GM19395 (cell line): ENCODE measurements at regions not wholly inside any gene's neighbourhood (a gene's known extent, or its start where the extent isn't known, plus 50 kb on each side); places are given as distances from the start of the nearest gene placed in this dataset.
A peak's percentile ranks its signal among the peaks of the same experiment; 100 is the strongest.
"Not testable (repeated sequence)": the region's sequence is repeated elsewhere in the genome, so short reads cannot be mapped to it uniquely, and the experiment has no call there.

Source experiments
- ATAC-seq: cut with Tn5 transposase; IDR thresholded peaks from one replicate; pipeline ENCODE4 v1.9.1; 2021; ENCODE audit warnings: mild to moderate bottlenecking, moderate library complexity; ENCODE audit not compliant: unreplicated experiment

- no peak for ATAC-seq
These were observed 495.4 kb downstream of the XIRP2 start for GRCh38 chr2:167383610-167384194.

- ATAC-seq = no peak
These were observed 493.1 kb downstream of the XIRP2 start for GRCh38 chr2:167381349-167381748.

GRCh38 chr2:167380555-167380954, 492.3 kb downstream of the XIRP2 start:
- no peak for ATAC-seq

DNA sequence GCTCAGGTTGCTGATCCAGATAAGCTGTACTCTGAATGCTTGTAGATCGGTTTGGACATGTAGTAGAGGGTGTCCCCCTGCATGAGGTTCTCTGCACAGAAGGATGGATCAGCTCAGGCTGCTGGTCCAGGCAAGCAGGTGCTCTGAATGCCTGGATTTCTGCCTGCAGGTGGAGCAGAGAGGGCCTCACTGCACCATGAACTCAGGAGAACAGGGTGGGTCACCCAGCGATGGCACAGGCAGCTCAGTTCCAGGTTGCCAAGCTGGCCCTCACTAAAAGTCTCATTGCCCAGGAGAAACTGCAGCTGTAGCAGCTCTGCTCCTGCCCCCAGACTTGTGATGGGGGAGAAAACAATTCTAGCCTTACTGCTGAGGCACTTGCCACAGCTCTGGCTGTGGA, 491.8 kb downstream of the XIRP2 start:
- no peak for ATAC-seq

GRCh38 chr2:167369083-167369482, 480.8 kb downstream of the XIRP2 start:
- ATAC-seq = no peak

GRCh38 chr2:167368371-167368770, 480.1 kb downstream of the XIRP2 start:
- ATAC-seq = no peak

GRCh38 chr2:167365216-167365615, 476.9 kb downstream of the XIRP2 start:
- ATAC-seq = no peak

GRCh38 chr2:167361426-167361825, 473.1 kb downstream of the XIRP2 start:
- ATAC-seq = no peak

GRCh38 chr2:167355821-167356220, 467.5 kb downstream of the XIRP2 start:
- ATAC-seq = no peak

DNA sequence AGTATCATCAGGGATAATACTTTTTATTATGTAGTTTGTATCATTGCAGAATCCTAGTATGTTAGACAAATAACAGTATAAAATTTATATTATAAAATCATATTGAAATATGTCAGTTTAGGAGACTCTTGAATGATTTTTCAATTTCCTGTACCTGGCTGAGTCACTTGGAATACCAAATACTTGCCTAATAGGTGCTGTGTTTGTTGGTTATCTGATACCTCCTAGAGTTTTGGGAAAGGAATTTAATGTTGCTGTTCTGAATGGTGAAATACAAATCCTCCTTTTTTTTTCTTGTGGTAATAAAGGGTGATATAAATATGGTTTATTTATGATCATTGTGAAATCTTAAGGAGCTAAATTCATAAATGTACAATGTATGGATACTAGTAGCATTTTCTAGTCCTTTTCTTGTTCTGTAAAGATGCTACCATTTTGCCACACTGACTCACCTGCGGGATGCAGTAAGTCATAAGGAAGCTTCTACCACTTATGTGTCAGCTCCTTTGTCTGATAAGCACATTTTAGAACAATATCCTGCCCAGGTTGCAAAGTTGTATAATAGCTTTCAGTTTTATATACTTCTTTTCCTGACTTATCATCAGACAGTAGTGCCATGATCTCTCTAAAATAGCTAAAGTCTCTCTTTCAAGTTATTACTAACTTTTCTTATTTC, 465.5 kb downstream of the XIRP2 start:
- no peak for ATAC-seq

DNA sequence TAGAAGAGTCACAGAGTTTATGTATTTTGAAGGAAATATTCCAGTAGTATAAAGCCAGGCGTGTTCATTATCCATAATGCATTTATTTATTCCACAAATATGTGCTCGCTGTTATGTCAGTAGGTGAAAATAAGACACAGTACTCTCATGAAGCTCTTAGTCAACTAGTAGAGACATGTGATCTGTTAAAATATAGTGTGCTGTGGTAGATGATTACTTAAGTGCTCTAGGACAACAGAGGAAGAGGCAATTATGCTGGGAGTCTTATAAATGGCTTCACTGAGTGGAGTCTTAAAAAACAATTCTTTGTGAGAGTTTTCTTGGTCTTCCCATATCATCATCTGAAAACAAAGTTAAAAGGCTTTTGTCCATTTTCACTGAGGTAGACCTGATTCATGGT, 457.3 kb downstream of the XIRP2 start:
- no peak for ATAC-seq

GRCh38 chr2:167342769-167343168, 454.5 kb downstream of the XIRP2 start:
- ATAC-seq = no peak

DNA sequence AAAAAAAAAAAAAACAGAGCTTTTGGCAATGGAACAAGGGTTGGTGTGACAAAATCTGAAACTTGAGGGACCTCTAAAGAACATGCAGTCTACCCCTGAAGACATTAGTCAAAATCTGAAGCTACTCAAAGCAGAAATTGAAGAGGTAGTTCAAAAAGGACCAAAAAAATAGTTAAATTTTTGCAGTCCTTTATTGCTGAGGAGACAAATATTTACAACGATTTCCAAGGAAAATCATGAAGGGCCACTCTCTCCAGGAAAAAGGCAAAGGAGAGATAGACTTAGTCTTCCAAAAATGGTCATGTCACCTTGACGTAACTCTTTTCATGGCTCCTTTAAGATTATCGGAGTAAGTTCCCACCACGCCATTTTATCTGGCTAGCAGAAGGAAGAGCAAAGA, 452.0 kb downstream of the XIRP2 start:
- ATAC-seq = no peak

- ATAC-seq = no peak
These were observed 447.9 kb downstream of the XIRP2 start for GRCh38 chr2:167336213-167336612.

DNA sequence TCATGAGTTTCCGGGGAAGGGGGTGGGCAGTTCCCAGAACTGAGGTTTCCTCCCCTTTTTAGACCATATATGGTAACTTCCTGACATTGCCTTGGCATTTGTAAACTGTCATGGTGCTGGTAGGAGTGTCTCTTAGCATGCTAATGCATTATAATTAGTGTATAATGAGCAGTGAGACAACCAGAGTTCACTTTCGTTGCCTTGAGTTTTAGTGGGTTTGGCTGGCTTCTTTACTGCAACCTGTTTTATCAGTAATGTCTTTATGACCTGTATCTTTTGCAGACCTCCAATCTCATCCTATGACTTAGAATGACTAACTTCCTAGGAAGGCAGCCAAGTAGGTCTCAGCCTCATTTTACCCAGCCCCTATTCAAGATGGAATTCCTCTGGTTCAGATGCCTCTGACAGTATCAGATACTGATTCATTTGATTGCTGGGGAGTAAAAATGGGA, 447.3 kb downstream of the XIRP2 start:
- no peak for ATAC-seq

DNA sequence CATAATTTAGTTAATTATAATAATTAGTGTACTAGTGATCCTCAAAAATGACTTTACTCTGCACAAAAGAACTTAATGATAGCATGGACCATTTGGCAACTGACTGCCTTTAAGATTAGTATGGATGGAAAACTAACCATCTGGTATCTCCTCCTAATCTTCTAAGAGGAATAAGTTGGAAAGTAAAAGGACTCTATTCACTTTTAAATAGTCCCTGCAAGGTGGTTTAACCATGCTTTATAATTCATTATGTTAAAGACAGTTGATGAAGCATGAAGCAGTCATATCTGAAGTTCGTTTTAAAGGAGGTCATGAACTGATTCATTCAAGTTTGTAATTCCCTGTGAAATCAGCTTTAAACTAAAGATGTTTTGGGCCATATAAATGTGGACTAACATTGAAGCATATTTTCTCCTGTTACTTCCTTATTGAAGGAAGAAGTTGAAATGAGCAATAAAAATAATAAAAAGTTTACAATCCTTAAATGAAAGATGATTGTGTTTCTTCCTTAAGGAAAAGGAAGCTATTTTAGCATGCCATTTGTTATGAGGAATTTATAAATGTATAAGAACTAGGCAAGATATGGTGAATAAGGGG, 446.0 kb downstream of the XIRP2 start:
- no peak for ATAC-seq

- no peak for ATAC-seq
These were observed 445.0 kb downstream of the XIRP2 start for GRCh38 chr2:167333245-167333644.

DNA sequence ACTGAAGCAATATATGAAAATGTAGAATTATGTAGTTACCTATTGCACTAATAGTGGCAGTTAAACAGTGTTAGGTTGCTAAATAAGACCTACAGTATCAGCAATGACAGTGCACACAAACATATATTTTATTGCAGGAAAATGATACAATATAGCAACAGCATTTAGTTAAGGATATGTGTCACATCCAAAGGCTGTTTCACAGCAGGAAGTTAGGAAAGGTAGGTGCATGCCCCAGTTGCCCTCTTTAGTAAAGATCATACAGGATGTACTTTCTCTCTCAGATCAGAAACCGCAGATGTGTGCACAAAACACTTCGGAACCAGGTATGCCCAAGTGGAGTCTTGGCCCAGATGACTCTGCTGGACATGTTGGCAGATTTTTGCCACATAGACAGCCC, 444.1 kb downstream of the XIRP2 start:
- no peak for ATAC-seq

DNA sequence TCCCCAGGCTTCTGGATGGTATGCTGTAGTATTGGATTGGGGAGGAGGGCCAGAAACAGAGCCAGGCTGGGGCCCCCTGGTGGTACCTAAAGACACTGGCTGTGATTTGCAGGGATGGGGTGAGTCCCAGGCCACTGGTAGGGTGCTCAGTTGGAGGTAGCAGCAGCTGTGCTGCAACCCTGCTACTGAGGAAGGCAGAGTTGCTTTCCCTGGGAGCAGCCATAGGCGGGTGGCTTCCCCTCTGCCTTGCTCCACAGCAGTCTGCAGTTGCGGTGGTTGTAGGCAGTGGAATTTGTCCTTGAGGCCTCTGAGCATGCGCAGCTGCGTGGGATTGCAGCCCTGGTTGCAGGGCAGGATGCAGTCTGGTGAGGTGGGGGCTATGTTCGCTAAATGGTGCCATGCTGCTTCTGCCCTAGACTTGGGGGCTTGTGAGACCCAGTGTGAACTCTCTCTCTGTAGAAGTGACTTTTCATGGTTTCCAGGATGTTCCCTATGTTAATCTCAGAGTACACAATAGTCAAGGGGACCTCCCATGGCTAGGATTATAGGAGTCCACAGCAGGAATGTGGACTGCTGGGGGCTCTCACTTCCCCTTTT, 443.5 kb downstream of the XIRP2 start:
- ATAC-seq = peak; percentile 68

DNA sequence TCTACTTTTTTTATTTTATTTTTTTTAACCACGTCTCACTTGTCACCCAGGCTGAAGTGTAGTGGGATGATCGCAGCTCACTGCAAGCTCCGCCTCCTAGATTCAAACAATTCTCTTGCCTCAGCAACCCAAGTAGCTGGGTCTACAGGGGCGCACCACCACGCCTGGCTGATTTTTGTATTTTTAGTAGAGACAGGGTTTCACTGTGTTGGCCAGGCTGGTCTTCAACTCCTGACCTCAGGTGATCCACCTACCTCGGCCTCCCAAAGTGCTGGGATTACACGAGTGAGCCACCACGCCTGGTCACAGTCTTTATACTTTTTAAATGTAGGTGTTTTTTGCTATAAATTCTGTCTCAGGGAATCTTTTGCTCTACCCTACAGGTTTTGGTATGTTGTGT, 440.5 kb downstream of the XIRP2 start:
- ATAC-seq = not testable (repeated sequence)

- ATAC-seq = no peak
These were observed 434.5 kb downstream of the XIRP2 start for GRCh38 chr2:167322795-167323194.

- ATAC-seq = no peak
These were observed 430.3 kb downstream of the XIRP2 start for GRCh38 chr2:167318581-167318980.
